Glomerular endothelial cell (primary cell): ENCODE measurements at regions not wholly inside any gene's neighbourhood (a gene's known extent, or its start where the extent isn't known, plus 50 kb on each side); places are given as distances from the start of the nearest gene placed in this dataset.

Experiments used
- DNase-seq: peaks from one replicate; pipeline ENCODE4 v3.0.0-alpha.2; 2011; ENCODE audit warnings: low read depth, low spot score; ENCODE audit errors: extremely low read depth

DNA sequence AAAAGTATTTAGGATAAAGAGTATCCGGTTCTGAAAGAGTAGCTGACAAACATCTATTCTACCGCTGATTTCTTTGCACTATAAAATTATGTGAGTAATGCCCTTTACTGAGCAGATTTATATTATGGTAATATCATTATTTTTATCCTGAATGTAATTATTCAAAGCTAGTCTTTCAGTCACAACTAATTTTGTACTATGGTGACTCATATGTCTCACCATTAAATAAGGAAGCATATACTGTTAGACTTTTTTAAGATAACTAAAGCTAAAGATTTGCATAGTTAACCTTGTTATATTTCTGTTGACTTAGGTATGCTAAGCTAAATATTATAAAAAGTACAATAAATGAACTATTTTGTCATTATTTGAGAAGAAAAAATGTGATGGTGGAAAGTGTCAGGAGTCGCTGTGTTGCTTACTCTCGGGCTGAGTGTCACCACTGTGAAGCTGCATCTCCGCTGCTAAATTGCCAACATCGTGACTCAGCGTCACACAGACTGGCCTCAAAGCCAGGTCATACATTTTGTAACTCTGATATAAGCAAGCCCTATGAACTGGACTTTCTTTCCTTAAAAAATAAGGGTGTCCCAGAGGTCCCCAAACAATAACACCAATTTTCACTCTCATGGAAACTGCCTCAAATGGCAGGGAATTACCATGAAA lies 69.1 kb upstream of the SSTR1 start:
- DNase-seq: no peak

DNA sequence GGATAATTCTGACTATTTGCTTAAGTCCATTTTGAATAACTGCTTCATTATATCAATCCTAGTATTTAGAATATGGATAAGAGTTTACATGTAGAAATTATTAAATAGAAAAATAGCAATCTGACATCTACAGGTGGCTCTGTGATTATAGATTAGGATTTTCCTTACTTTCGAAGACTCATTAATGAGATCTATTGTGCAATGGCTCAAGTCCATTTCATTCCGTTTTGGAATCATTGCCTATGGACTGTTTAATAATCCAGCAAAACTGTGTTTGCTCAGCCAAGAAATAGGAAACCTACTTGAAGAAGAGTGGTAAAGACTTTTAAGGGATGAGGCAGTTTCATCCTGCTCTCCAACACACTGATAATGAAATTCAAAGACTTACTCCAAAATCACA lies 67.8 kb upstream of the SSTR1 start:
- DNase-seq: no peak

DNA sequence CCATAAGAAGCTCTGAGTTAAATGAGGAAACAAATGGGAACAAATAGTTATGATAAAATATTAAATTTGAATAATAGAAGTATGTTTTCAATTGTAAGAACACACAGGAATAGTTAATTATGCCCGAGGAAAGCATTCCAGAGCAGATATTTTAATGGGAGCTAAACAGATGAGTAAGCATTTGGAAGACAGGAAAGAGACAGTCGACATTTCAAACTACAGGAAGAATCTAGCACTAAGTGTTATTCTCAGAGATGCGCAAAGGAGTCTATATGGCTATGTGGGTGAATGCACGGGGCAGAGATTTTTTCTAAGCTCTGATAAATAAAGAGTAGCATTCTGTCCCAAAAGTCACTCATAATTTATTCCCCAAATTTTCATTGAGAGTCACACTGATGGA lies 64.5 kb upstream of the SSTR1 start:
- no peak for DNase-seq

DNA sequence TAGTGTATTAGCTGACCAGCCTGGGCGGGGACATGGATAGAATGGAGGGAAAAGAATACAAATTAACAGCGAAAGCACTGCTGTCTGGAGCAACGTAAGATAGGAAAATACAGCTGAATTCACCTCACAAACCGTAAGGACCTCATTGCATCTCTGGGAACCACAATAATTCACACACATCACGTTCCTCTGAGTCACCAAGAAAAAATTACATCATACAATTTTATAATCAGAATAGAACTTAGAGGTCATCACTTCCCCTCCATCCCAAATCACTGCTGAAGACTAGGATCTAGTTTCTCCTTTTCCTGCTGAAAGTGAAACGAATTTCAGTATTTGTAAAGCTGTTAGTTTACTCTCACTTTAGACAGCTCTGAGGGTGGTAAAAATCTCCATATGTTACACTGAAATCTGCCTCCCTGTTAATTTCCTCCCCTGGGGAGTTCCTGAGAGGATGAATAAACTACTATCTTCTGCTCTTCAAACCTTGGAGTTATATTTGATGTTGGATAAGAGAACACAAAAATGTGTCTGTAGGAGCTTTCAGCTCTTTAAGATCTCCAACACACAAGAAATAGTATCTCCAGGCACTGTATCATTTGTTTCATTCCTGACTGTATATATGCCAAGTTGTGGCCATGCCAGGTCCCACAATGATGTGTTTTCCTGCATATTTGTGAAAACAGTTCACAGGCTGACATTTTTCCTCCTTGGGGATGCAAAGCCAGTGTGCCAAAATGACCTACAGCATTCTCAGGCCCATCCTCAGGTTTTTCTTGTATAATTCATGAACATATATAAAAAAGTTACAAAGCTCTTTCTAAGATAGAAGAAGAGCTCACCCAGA lies 63.8 kb upstream of the SSTR1 start:
- peak; percentile 18 for DNase-seq

GRCh38 chr14:38145142-38145541 lies 62.6 kb upstream of the SSTR1 start:
- DNase-seq: no peak

DNA sequence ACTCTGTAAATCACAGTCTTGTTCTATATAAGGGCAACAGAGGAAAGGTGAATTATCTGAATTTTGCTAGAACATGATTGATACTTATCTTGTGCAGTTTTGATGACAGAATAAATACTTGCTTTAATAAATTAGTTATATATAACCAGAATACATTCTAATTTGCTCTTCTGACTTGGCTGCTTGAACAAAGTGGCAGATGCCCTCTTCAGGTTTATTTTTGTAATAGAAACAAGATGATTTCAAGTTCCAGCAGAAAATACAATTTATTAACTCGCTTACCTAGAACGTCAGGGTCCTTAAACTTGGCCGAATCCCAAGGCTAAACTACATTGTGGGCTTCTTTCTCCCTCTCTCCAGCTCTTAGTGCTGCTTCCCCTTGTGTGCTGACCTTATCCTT lies 57.6 kb upstream of the SSTR1 start:
- no peak for DNase-seq
